ENCODE measurements at regions not wholly inside any gene's neighbourhood (a gene's known extent, or its start where the extent isn't known, plus 50 kb on each side); places are given as distances from the start of the nearest gene placed in this dataset.

- TF ChIP-seq POLR2AphosphoS5 (IDR thresholded peaks at IDR 0.05; ENCODE audit: low read depth, low read length) (no peak), POLR2A (IDR thresholded peaks at IDR 0.05; ENCODE audit: low read depth, low read length) (no peak), TAF1 (IDR thresholded peaks at IDR 0.05; ENCODE audit: borderline replicate concordance, low read depth, low read length) (no peak)
These were observed 380.5 kb downstream of the SLCO4C1 start for GRCh38 chr5:101915554-101915953.
